Hepatocyte (in vitro differentiated cells): ENCODE measurements at regions not wholly inside any gene's neighbourhood (a gene's known extent, or its start where the extent isn't known, plus 50 kb on each side); places are given as distances from the start of the nearest gene placed in this dataset.

ENCODE experiments used
- CTCF ChIP-seq: fragments of 200-600 bp; sonication (generic); IDR thresholded peaks from 2 replicates; pipeline ENCODE4 v1.5.1; 2016; ENCODE audit warnings: antibody characterized with exemption, mild to moderate bottlenecking; ENCODE audit not compliant: poor library complexity
- EZH2 ChIP-seq: fragments of 200-600 bp; sonication (generic); IDR thresholded peaks from 2 replicates; pipeline ENCODE4 v1.6.1; 2016; ENCODE audit warnings: antibody characterized with exemption, mild to moderate bottlenecking, borderline replicate concordance
- EZH2phosphoT487 ChIP-seq: fragments of 200-600 bp; sonication (generic); IDR thresholded peaks from one replicate; pipeline ENCODE4 v1.6.1; 2018; ENCODE audit warnings: antibody characterized with exemption, mild to moderate bottlenecking, low read depth, moderate library complexity; ENCODE audit not compliant: unreplicated experiment, severe bottlenecking

DNA sequence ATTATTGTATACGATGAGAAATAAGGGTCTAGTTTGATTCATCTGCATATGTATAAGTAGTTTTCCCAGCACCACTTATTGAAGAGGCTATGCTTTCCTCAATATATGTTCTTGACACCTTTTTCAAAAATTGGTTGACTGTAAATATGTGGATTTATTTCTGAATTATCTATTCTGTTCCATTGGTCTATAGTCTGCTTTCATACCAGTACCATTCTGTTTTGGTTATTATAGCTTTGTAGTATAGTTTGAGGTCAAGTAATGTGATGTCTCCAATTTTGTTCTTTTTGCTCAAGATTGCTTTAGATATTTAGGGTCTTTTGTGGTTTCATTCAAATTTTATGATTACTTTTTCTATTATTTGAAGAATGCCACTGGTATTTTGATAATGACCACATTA, 103.8 kb upstream of the LIPC start:
- TF ChIP-seq CTCF (no peak), EZH2 (no peak), EZH2phosphoT487 (no peak)
